GM04504 (cell line): ENCODE measurements at regions not wholly inside any gene's neighbourhood (a gene's known extent, or its start where the extent isn't known, plus 50 kb on each side); places are given as distances from the start of the nearest gene placed in this dataset.

Source experiments
- DNase-seq: peaks from one replicate; pipeline ENCODE4 v3.0.0-alpha.2; 2012; ENCODE audit warnings: low read depth

GRCh38 chr22:49604732-49605302 is 222.9 kb downstream of the BRD1 start:
- no peak for DNase-seq

- DNase-seq, result no peak
Measured at GRCh38 chr22:49603016-49603415, 224.7 kb downstream of the BRD1 start.

DNA sequence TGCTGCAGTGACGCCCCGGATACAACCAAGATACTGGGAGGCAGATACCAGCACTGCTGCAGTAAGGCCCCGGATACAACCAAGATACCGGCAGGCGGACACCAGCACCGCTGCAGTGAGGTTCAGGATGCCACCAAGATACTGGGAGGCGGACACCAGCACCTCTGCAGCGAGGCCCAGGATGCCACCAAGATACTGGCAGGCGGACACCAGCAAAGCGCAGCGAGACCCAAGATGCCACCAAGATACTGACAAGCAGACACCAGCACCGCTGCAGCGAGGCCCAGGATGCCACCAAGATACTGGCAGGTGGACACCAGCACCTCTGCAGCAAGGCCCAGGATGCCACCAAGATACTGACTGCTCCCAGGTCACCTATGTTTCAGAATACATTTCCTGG is 225.2 kb downstream of the BRD1 start:
- DNase-seq, result no peak

GRCh38 chr22:49601614-49602321 is 225.9 kb downstream of the BRD1 start:
- no peak for DNase-seq

DNA sequence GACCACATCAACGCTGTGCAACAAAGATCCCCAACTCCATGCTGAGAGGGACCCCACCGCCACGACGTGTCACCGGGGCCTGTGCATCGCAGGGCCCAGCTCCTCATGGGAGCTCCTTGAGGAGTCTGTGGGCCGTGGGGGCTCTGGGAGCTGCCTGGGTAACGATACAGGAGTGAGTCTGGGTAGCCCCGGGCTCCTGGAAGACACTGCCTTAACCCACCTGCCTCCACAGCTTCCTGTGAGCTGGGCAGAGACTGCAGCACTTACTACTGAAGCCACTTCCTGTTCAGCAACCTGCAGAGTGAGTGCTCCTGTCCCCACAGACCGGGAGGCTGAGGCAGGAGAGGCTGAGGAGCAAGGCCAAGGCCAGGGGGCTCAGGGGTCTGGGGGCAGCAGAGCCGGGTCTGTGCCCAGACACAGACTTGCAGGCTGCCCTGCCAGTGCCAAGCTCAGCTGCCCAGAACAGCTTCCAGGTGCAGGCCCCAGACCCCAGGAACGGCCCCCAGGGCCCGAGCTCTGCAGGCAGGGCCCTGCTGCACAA is 226.7 kb downstream of the BRD1 start:
- no peak for DNase-seq

DNA sequence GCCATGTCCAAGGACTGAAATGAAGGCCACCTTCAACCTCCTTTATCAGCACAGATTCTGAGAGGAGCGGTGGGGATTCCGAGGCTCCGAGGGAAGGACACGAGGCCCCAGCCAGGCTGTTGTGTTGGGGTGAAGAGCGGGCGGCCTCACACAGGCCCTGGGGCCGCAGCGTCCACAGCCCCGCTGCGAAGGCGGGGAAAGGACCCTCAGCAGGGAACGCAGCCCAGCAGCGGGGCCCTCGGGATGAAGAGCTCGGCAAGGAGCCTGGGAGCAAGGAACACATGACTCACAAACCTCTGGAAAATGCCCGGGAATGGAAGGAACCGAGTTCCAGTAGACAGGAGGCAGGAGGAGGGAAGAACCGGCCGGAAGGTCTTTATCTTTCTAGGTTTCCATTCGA is 227.2 kb downstream of the BRD1 start:
- DNase-seq, result no peak

DNA sequence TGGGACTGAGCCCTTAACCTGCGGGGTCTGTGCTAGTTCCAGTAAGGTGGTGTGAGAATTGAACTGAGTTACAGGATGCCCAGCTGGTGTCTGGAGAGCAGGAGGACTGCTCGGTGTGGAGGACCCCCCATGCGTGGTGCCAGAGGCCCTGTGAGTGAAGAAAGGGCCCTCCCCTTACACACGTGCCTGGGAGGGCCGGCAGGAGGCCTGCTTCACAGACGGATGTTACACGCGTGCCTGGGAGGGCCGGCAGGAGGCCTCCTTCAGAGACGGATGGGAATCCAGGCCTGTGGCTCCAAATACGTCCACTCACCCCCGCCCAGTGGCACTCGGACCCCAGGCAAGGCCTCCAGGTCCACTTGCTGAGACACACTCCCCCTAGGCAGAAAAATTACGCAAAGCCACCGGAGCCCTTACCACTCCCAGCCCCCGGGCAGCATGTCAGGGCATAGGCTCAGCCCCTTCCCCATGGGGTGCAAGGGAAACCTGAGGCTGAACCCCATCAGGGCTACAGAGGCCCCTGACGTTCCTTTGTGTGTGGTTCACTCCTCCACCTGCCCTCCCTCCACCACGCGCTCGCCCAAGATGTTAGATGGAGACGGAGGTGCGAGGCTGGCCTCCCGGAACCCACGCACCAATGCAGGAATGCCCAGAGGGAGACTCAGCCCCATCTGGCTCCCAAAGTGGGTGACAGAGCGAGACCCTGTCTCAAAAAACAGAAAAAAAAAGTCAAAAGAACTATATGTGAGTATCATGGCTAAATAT is 227.8 kb downstream of the BRD1 start:
- no peak for DNase-seq

DNA sequence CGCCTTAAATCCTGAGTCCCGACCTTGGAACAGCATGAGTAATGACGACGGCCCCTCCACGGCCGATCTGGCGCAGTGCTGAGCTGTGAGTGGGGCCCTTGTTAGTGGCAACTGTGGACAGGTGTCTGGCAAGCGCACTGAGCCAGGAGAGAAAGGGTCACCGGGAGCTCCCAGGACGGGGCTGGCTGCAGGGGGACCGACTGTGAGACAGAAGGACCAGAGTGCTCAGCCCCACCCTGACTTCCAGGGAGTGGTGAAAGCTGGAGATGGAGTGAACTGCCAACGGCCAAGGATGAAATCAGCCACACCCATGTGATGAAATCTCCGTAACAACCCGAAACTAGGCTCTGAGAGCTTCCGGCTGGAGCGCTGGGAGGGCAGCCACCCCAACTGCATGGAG is 228.6 kb downstream of the BRD1 start:
- DNase-seq, result no peak

DNA sequence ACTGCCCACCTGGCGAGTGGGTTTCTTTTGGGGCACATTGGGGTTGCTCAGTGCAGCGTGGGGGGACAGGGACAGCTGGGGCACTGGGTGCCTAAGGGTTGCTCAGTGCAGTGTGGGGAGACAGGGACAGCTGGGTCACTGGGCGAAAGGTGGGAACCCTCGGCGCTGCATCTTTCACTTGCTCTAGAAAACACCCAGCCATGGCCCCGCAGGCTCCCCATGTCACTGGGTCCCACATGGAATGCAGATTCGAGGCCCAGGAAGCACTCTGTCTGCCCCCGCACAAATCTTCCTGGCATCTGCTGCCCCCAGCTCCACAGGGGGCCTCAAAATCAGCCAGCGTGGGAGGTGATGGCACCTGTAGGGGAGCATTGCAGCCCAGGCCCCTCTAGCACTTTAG is 229.3 kb downstream of the BRD1 start:
- DNase-seq, result no peak

DNA sequence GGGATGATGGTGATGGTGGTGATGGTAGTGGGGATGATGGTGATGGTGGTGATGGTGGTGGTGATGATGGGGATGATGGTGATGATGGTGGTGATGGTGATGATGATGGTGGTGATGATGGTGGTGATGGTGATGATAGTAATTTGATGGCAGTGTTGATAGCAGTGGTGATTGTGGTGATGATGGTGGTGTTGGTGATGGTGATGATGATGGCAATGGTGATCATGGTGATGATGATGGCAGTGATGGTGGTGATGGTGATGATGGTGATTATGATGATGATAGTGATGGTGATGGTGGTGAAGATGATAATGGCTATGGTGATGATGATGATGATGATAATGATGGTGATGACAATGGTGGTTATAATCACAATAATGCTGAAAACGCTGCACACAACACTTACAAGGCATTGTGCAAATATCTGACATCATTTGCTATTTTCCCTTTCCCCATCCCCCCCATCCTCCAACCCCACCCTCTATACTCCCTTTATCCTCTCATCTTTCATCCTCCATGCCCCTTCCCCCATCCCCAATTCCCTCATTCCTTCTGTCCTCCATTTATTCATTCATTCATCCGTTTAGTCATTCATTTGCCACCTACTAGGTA is 230.1 kb downstream of the BRD1 start:
- no peak for DNase-seq

- DNase-seq, result no peak
Measured at GRCh38 chr22:49595465-49596078, 232.1 kb downstream of the BRD1 start.

GRCh38 chr22:49594078-49594477 is 233.6 kb downstream of the BRD1 start:
- DNase-seq, result no peak

GRCh38 chr22:49593509-49593908 is 234.2 kb downstream of the BRD1 start:
- DNase-seq, result no peak

GRCh38 chr22:49592780-49593501 is 234.7 kb downstream of the BRD1 start:
- DNase-seq, result no peak

DNA sequence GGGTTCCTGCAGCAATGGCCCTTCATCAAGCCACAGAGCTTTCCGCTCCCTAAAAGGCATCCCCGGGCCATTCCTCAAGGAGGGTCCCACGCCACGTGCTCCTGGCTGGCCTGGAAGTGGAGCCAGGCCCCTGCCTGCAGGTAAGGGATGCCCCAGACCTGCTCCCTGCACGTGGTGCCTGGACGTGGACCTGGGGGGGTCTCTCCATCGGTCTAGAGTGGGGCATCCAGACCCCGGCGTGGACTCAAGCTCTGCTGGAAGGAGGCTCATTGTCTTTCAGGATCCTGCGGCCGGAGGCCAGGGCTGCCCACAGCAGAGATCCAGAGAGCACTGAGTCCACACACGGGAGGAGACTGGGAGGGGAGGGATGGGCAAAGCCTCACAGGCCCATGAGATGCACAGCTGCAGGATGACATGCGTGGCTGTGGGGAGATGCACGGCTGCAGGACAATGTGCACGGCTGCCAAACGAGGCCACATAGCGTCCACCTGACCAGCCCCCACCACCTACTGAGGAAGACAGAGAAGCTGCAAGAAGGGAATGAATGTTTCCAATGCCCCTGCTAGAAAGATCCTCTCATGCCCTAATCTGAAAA is 236.7 kb downstream of the BRD1 start:
- DNase-seq, result no peak

DNA sequence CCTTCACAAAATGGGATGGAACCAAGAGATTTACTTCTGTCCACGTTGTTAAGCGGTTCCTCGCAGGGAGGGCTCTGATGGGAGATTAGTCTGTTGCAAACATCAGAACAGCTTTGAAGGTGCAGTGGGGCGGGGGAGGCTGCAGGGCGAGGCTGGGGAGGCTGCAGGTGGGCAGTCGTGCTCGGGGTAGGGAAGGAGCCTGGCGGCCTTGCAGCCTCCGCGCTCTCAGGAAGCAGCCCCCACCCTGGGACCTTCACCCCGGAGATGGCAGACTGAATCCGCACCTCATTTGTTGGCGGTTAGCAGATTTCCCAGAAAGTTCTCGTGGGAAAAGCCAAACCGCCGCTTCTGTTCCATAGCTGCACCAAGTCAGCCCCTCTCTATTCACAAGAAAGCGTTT is 237.3 kb downstream of the BRD1 start:
- no peak for DNase-seq

DNA sequence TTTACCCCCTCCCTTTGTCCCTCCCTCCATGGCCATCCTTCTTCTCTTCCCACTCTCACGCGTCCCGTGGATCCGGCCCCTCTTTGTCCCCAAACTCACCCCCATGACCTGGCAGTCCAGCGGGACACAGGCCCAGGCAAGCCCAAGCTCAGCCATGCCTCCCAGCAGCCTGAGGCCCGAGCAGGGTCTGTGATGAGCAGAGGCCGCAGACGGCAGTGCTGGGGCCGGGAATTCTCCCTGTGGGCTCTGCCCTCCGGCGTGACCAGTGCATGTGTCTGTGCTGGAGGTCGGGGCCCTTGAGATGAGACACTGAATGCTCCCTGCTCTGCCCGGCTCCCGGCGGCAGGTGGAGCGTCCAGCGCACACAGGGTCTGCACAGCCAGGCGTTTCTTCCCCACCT is 237.9 kb downstream of the BRD1 start:
- no peak for DNase-seq

DNA sequence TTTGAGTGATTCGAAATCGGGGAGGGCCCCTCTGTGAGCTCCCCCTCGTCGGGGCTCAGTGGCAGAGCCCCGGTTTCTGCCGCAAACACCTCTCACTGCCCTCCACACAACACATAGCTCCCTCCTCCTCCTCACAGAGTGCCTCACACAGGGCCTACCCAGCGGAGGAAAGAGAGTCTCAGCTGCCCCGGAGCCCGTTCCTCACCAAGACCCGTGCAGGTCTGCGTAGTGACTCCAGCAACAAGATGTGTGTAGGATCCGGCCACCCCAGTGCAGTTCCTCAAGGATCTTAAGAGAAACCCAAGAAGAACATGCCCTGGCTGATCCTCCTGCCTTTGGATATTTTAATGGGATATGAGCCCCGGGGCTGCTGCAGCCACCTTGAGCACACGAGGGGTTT is 238.4 kb downstream of the BRD1 start:
- no peak for DNase-seq

DNA sequence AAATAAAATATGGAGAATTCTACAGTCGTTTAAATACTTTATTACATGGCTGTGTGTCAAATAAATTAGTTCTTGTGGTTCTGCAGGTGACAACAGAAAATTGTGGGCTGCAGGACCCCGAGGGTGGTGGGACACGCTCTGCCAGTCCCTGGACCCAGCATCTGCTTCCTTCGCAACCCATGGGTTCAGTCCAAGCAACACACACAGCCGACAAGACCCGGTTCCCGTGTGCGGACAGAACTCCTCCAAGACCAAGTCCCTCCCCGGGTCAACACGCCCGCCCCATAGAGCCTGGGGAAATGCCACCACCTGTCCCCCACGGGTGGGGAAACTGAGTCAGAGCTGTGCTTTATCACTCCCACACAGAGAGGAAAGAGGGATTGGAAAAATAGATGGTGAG is 238.9 kb downstream of the BRD1 start:
- no peak for DNase-seq

GRCh38 chr22:49587987-49588386 is 239.7 kb downstream of the BRD1 start:
- no peak for DNase-seq

DNA sequence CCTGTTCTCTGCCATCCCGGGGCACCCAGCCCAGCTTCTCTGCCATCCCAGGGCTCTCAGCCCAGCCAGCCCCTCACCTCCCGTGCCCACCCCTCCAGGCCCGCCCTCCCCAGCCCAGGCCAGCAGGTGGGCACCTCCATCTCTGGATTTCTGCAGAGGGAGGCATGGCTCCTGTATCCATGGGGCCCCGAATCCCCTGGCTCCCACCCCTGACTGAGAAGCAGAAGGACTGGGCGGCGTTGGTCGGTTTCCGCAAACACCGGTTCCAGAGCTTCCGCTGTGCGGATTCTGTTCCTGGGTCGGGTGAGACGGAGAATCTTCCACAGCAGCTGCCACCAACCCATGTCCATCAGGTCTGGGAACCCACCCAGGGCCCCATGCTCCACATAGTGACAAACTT is 240.3 kb downstream of the BRD1 start:
- DNase-seq, result no peak
